HepG2 (cell line): ENCODE measurements at regions not wholly inside any gene's neighbourhood (a gene's known extent, or its start where the extent isn't known, plus 50 kb on each side); places are given as distances from the start of the nearest gene placed in this dataset.

Source experiments
- ATAC-seq: fragments of 200-7000 bp; cut with Tn5 transposase; 3 replicates; pipeline ENCODE4 v1.9.1; 2020; ENCODE audit warnings: mild to moderate bottlenecking, moderate library complexity
- BruUV-seq: library from RNA; stranded (reverse); fragments of 400-500 nt; replicated peaks from 2 replicates; lab custom pipeline; 2021; lab: Mats Ljungman, UMichigan
- CTCF ChIA-PET: fragments of 300-600 bp; formaldehyde crosslinking; extraction: SDS; loops from one replicate; lab custom pipeline; 2021; ENCODE audit warnings: low total read pairs, inconsistent platforms, low intra/inter-chr PET ratio; lab: Yijun Ruan, JAX
- POLR2A ChIA-PET: fragments of 350-600 bp; sonication (Branson Sonifier 250); formaldehyde crosslinking; loops from one replicate; lab custom pipeline; 2020; ENCODE audit warnings: antibody characterized with exemption, inconsistent platforms; lab: Yijun Ruan, JAX
- DNase-seq: peaks from one replicate; pipeline ENCODE4 v3.0.0-alpha.2; 2015; ENCODE audit warnings: low spot score
- FAIRE-seq: peaks from 3 replicates; lab custom pipeline; 2011; peaks lifted over from hg19 to GRCh38; lab: Jason Lieb, UNC
- H2AFZ ChIP-seq: one replicate; pipeline ENCODE4 v1.6.1; 2011; ENCODE audit warnings: low read length, inconsistent platforms
- H3K27ac ChIP-seq: fragments of 300-600 bp; 3 replicates; pipeline ENCODE4 v1.8.0; 2011; ENCODE audit warnings: mixed run types, mild to moderate bottlenecking, mixed read lengths, low read length, inconsistent platforms; ENCODE audit not compliant: insufficient read depth; ENCODE audit errors: extremely low read length
- H3K27me3 ChIP-seq, 2 experiments: fragments of 200-600 bp in 1 of 2; 2 replicates in 1 of 2; 3 replicates in 1 of 2; pipeline versions ENCODE4 v1.6.0 to v1.8.0; 2011; ENCODE audit warnings: low read length in 2 of 2, mild to moderate bottlenecking in 2 of 2, moderate library complexity in 2 of 2, inconsistent platforms in 1 of 2; ENCODE audit not compliant: insufficient read depth in 2 of 2, control insufficient read depth in 1 of 2
- H3K36me3 ChIP-seq, 2 experiments: fragments of 200-600 bp in 1 of 2; replicated peaks in 1 of 2; 2 replicates in 1 of 2; 3 replicates in 1 of 2; pipeline versions ENCODE4 v1.5.1 to v1.8.0; 2011; ENCODE audit warnings: low read length in 2 of 2, inconsistent platforms in 1 of 2; ENCODE audit not compliant: insufficient read depth in 2 of 2, control insufficient read depth in 1 of 2
- H3K4me1 ChIP-seq: 2 replicates; pipeline ENCODE4 v1.5.1; 2012; ENCODE audit warnings: low read length, inconsistent platforms; ENCODE audit not compliant: insufficient read depth
- H3K4me2 ChIP-seq: 2 replicates; pipeline ENCODE4 v1.6.0; 2011; ENCODE audit warnings: low read depth, low read length, inconsistent platforms
- H3K4me3 ChIP-seq, 3 experiments: fragments of 200-600 bp in 1 of 3; sonication (generic), shearing (Covaris generic) in 1 of 3; replicated peaks in 1 of 3; 2 replicates each; pipeline ENCODE4 v1.5.1; 2011 to 2016; ENCODE audit warnings: low read length in 3 of 3, inconsistent platforms in 2 of 3, low read depth in 2 of 3, mild to moderate bottlenecking in 2 of 3, control low read depth in 1 of 3, mixed read lengths in 1 of 3; ENCODE audit not compliant: insufficient read depth in 1 of 3
- H3K79me2 ChIP-seq: one replicate; pipeline ENCODE4 v1.6.1; 2011; ENCODE audit warnings: low read length, inconsistent platforms; ENCODE audit not compliant: insufficient read depth
- H3K9ac ChIP-seq: 2 replicates; pipeline ENCODE4 v1.6.0; 2011; ENCODE audit warnings: mild to moderate bottlenecking, low read depth, low read length, inconsistent platforms; ENCODE audit not compliant: insufficient read depth
- H3K9me3 ChIP-seq: 2 replicates; pipeline ENCODE4 v1.5.1; 2012; ENCODE audit warnings: mild to moderate bottlenecking, low read length
- H4K20me1 ChIP-seq: 2 replicates; pipeline ENCODE4 v1.6.0; 2011; ENCODE audit warnings: inconsistent platforms, mild to moderate bottlenecking, low read length, moderate library complexity; ENCODE audit not compliant: insufficient read depth
- CREB1 ChIP-seq, 2 experiments: fragments of 450-650 bp in 1 of 2; IDR thresholded peaks; 2 replicates each; pipeline ENCODE4 v1.6.1; 2016 to 2017; ENCODE audit warnings: control low read depth in 1 of 2, mild to moderate bottlenecking in 1 of 2, missing compliant biosample characterization in 1 of 2, missing genetic modification characterization in 1 of 2
- ELF3 ChIP-seq: IDR thresholded peaks from 2 replicates; pipeline ENCODE4 v1.6.1; 2016; ENCODE audit warnings: missing genetic modification reagents, missing compliant biosample characterization
- GATA4 ChIP-seq: sonication (generic); IDR thresholded peaks from 2 replicates; pipeline ENCODE4 v1.6.1; 2016; ENCODE audit warnings: antibody characterized with exemption, low read depth, borderline replicate concordance
- NR2F6 ChIP-seq, 2 experiments: IDR thresholded peaks; 2 replicates each; pipeline ENCODE4 v1.6.1; 2016; ENCODE audit warnings: antibody characterized with exemption in 1 of 2, mild to moderate bottlenecking in 1 of 2
- PAX8 ChIP-seq: sonication (generic); formaldehyde crosslinking; IDR thresholded peaks from 2 replicates; pipeline ENCODE4 v1.8.0; 2022; ENCODE audit warnings: mild to moderate bottlenecking, missing genetic modification reagents, borderline replicate concordance
- SMARCC2 ChIP-seq: fragments of 450-650 bp; IDR thresholded peaks from 2 replicates; pipeline ENCODE4 v1.6.1; 2017; ENCODE audit warnings: antibody characterized with exemption, mild to moderate bottlenecking
- SP5 ChIP-seq: IDR thresholded peaks from 2 replicates; pipeline ENCODE4 v1.6.1; 2016; ENCODE audit warnings: low read depth, borderline replicate concordance
- ZNF260 ChIP-seq: sonication (generic); formaldehyde crosslinking; IDR thresholded peaks from 2 replicates; pipeline ENCODE4 v1.4.0; 2020; ENCODE audit warnings: missing genetic modification reagents, low read depth, mild to moderate bottlenecking, borderline replicate concordance
- ZNF709 ChIP-seq: sonication (generic); formaldehyde crosslinking; IDR thresholded peaks from 2 replicates; pipeline ENCODE4 v1.5.0; 2020; ENCODE audit warnings: mild to moderate bottlenecking, missing genetic modification reagents
- ZNF75D ChIP-seq: sonication (generic); formaldehyde crosslinking; IDR thresholded peaks from 2 replicates; pipeline ENCODE4 v1.8.1; 2023; ENCODE audit warnings: missing genetic modification reagents, mild to moderate bottlenecking, borderline replicate concordance
- WGBS: methylation state at CpG from one replicate; pipeline ENCODE4 v1.1.6; 2017; ENCODE audit warnings: low lambda C conversion rate; 5-methylcytosine and 5-hydroxymethylcytosine counted together
- in situ Hi-C: cut with HindIII; loops from 2 replicates; pipeline ENCODE4 v1.10.0; 2017; ENCODE audit warnings: low pct_unique_long_range_greater_than_20kb; ENCODE audit not compliant: extremely low pct_ligation_motif_present
- intact Hi-C: fragments of 100-400 bp; cut with micrococcal nuclease; formaldehyde crosslinking; loops from one replicate; pipeline ENCODE4 v1.10.0; 2022; ENCODE audit not compliant: unreplicated experiment
- TF ChIP-seq, protein P1 (sequence below): sonication (generic); formaldehyde crosslinking; IDR thresholded peaks from 2 replicates; pipeline ENCODE4 v1.5.0; 2020; ENCODE audit warnings: mild to moderate bottlenecking, missing genetic modification reagents, moderate library complexity
- TF ChIP-seq, protein P2 (sequence below): sonication (generic); formaldehyde crosslinking; IDR thresholded peaks from 2 replicates; pipeline ENCODE4 v1.4.0; 2020; ENCODE audit warnings: missing genetic modification reagents, borderline replicate concordance
- TF ChIP-seq, protein P3 (sequence below): fragments of 450-650 bp; IDR thresholded peaks from 2 replicates; pipeline ENCODE4 v1.6.1; 2017; ENCODE audit warnings: mild to moderate bottlenecking
- TF ChIP-seq, protein P4 (sequence below): sonication (generic); formaldehyde crosslinking; IDR thresholded peaks from 2 replicates; pipeline ENCODE4 v1.8.0; 2022; ENCODE audit warnings: missing genetic modification reagents, mild to moderate bottlenecking, moderate library complexity, borderline replicate concordance

DNA sequence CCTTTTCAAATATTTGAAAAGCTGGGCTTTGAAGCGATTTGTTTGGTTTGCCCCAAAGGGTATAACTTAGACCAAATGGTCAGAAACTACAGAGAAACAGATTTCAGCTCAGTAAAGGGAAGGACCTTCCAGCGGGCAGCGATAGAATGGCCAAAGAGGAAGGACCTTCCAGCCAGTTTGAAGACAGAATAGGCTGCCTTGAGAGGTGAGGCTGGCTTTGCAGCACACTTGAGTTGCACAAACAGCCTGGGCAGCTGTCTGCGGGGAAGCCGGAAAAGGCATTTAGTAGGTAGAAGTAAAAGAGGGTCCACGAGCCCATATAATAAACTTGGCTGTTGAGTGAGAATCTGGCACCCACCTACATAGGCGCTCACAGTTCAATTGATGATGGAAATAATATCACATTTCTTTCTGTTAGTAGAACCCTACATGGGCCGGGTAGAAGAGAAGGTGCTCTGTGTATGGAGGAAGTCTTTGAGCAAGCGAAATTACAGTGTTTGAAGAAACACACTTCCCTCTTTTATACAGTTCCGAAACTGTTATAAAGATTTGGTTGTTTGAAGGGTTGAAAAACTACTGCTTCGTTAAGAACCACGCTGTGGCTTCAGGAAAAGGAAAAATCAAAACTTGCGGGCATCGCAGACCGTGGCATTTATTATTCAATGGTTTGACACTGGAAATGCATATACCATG lies 75.0 kb upstream of the SORBS2 start:
- CTCF ChIA-PET, result no interaction called here
- Histone ChIP-seq H4K20me1 (no peaks in the 10 kb centered on the region), H3K79me2 (no peaks in the 10 kb centered on the region), H3K27ac (no peak overlapping the region), H3K27me3 (peaks cover 0 to 2% of the 10 kb centered on the region in 2 experiments; a peak in 2 of 5 replicates), H3K4me1 (no peaks in the 10 kb centered on the region), H2AFZ (no peak overlapping the region), H3K9ac (no peak overlapping the region), H3K9me3 (peaks cover 13% of the 10 kb centered on the region), H3K4me2 (no peak overlapping the region), H3K36me3 (no peaks in the 10 kb centered on the region), H3K4me3 (no peak overlapping the region)
- no peak for DNase-seq
- no peak for ATAC-seq
- no peak for FAIRE-seq
- WGBS, result 58% methylated on average over 15 of the region's 15 CpGs
- POLR2A ChIA-PET, result no interaction called here
- no TSS peak for BruUV-seq
- intact Hi-C loops (no loop called here), in situ Hi-C loops (no loop called here)
- TF ChIP-seq, protein P1, sequence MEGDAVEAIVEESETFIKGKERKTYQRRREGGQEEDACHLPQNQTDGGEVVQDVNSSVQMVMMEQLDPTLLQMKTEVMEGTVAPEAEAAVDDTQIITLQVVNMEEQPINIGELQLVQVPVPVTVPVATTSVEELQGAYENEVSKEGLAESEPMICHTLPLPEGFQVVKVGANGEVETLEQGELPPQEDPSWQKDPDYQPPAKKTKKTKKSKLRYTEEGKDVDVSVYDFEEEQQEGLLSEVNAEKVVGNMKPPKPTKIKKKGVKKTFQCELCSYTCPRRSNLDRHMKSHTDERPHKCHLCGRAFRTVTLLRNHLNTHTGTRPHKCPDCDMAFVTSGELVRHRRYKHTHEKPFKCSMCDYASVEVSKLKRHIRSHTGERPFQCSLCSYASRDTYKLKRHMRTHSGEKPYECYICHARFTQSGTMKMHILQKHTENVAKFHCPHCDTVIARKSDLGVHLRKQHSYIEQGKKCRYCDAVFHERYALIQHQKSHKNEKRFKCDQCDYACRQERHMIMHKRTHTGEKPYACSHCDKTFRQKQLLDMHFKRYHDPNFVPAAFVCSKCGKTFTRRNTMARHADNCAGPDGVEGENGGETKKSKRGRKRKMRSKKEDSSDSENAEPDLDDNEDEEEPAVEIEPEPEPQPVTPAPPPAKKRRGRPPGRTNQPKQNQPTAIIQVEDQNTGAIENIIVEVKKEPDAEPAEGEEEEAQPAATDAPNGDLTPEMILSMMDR (CRISPR knock-in tag), result no peak
- TF ChIP-seq SP5 (CRISPR knock-in tag) (no peak), ELF3 (CRISPR knock-in tag) (no peak), CREB1 (IDR thresholded peaks at IDR 0.05) (no peak), CREB1 (CRISPR knock-in tag; IDR thresholded peaks at IDR 0.05) (no peak), NR2F6 (IDR thresholded peaks at IDR 0.05) (no peak), NR2F6 (CRISPR knock-in tag; IDR thresholded peaks at IDR 0.05) (no peak), PAX8 (CRISPR knock-in tag) (no peak), ZNF709 (CRISPR knock-in tag) (no peak), ZNF260 (CRISPR knock-in tag) (no peak), GATA4 (no peak), SMARCC2 (no peak), ZNF75D (CRISPR knock-in tag) (no peak)
- TF ChIP-seq, protein P2, sequence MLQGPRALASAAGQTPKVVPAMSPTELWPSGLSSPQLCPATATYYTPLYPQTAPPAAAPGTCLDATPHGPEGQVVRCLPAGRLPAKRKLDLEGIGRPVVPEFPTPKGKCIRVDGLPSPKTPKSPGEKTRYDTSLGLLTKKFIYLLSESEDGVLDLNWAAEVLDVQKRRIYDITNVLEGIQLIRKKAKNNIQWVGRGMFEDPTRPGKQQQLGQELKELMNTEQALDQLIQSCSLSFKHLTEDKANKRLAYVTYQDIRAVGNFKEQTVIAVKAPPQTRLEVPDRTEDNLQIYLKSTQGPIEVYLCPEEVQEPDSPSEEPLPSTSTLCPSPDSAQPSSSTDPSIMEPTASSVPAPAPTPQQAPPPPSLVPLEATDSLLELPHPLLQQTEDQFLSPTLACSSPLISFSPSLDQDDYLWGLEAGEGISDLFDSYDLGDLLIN, result no peak
- TF ChIP-seq, protein P3, sequence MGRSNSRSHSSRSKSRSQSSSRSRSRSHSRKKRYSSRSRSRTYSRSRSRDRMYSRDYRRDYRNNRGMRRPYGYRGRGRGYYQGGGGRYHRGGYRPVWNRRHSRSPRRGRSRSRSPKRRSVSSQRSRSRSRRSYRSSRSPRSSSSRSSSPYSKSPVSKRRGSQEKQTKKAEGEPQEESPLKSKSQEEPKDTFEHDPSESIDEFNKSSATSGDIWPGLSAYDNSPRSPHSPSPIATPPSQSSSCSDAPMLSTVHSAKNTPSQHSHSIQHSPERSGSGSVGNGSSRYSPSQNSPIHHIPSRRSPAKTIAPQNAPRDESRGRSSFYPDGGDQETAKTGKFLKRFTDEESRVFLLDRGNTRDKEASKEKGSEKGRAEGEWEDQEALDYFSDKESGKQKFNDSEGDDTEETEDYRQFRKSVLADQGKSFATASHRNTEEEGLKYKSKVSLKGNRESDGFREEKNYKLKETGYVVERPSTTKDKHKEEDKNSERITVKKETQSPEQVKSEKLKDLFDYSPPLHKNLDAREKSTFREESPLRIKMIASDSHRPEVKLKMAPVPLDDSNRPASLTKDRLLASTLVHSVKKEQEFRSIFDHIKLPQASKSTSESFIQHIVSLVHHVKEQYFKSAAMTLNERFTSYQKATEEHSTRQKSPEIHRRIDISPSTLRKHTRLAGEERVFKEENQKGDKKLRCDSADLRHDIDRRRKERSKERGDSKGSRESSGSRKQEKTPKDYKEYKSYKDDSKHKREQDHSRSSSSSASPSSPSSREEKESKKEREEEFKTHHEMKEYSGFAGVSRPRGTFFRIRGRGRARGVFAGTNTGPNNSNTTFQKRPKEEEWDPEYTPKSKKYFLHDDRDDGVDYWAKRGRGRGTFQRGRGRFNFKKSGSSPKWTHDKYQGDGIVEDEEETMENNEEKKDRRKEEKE, result no peak
- TF ChIP-seq, protein P4, sequence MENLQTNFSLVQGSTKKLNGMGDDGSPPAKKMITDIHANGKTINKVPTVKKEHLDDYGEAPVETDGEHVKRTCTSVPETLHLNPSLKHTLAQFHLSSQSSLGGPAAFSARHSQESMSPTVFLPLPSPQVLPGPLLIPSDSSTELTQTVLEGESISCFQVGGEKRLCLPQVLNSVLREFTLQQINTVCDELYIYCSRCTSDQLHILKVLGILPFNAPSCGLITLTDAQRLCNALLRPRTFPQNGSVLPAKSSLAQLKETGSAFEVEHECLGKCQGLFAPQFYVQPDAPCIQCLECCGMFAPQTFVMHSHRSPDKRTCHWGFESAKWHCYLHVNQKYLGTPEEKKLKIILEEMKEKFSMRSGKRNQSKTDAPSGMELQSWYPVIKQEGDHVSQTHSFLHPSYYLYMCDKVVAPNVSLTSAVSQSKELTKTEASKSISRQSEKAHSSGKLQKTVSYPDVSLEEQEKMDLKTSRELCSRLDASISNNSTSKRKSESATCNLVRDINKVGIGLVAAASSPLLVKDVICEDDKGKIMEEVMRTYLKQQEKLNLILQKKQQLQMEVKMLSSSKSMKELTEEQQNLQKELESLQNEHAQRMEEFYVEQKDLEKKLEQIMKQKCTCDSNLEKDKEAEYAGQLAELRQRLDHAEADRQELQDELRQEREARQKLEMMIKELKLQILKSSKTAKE, result no peak
